ENCODE measurements at regions not wholly inside any gene's neighbourhood (a gene's known extent, or its start where the extent isn't known, plus 50 kb on each side); places are given as distances from the start of the nearest gene placed in this dataset.

DNA sequence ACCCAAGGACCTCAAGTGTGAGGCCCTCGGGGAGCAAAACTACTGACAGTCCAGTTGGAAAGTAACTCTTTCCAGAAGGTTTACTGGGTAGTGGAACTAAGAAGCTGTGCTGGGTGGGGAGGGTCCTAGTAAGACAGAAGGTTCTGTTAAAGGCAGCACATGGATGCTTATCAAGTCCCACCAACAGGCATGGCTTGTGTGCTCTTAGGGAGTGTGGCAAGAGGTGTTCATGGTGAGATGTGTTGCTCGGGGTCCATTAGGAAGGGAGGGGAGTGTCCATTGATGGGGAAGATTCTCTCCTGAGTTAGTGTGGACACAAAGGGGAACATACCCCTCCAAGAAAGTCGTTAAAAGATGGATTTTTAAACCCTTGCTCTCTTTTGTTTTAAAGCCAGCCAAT is 120.6 kb downstream of the LY86 start:
- intact Hi-C loops (cut with DNase I): no loop called here
- H3K27ac ChIP-seq: no peak overlapping the region
- 74 to 77% methylated on average over 3 of the region's 3 CpGs for WGBS, 2 donors
- no peak for ATAC-seq
- H3K9me3 ChIP-seq: no peaks in the 10 kb centered on the region
- H3K4me1 ChIP-seq: peaks cover 16% of the 10 kb centered on the region
- H3K27me3 ChIP-seq: no peaks in the 10 kb centered on the region
- no peak overlapping the region for H3K4me3 ChIP-seq
- DNase-seq: no peak
- H3K36me3 ChIP-seq (replicated peaks in 1 of 2; ENCODE audit: insufficient read depth in 1 of 2, low read depth in 2 of 2): no peaks in the 10 kb centered on the region
- TF ChIP-seq, protein P1, sequence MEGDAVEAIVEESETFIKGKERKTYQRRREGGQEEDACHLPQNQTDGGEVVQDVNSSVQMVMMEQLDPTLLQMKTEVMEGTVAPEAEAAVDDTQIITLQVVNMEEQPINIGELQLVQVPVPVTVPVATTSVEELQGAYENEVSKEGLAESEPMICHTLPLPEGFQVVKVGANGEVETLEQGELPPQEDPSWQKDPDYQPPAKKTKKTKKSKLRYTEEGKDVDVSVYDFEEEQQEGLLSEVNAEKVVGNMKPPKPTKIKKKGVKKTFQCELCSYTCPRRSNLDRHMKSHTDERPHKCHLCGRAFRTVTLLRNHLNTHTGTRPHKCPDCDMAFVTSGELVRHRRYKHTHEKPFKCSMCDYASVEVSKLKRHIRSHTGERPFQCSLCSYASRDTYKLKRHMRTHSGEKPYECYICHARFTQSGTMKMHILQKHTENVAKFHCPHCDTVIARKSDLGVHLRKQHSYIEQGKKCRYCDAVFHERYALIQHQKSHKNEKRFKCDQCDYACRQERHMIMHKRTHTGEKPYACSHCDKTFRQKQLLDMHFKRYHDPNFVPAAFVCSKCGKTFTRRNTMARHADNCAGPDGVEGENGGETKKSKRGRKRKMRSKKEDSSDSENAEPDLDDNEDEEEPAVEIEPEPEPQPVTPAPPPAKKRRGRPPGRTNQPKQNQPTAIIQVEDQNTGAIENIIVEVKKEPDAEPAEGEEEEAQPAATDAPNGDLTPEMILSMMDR (IDR thresholded peaks at IDR 0.05): no peak

DNA sequence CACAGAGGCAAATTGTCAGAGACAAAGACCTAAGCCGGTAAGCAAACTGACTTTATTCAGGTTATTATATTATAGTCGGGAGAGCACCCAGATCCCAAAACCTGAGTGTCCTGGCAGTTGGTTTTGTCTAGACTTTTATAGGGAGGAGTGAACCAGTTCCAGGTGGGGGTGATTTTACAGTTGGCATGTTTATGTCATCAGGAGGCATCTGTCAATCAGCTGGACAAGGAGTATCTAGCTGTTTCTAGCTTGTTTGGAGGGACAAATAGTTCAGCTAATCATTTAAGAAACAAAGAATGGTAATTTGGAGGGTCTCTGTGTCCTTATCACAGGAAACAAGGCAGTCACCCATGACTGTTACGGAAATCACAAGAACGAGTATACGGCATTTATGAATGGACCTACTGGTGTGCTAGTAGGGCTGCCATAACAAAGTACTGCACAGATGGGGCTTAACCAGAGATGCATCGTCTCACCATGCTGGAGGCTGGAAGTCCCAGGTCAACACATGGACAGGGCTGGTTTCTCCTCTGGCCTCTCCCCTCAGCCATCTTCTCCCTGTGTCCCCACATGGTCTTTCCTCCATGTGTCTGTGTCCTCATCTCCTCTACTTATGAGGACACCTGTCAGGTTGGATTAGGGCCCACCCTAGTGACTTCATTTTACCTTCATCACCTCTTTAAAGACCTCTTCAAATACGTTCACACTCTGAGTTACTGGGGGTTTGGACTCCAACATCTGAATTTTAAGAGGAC is 122.7 kb downstream of the LY86 start:
- Histone ChIP-seq H3K4me1 (peaks cover 15% of the 10 kb centered on the region), H3K4me3 (no peak overlapping the region), H3K9me3 (no peaks in the 10 kb centered on the region), H3K27ac (no peak overlapping the region), H3K27me3 (no peaks in the 10 kb centered on the region), H3K36me3 (replicated peaks in 1 of 2; ENCODE audit: insufficient read depth in 1 of 2, low read depth in 2 of 2) (no peaks in the 10 kb centered on the region)
- 77 to 80% methylated on average over 7 of the region's 7 CpGs for WGBS, 2 donors
- intact Hi-C loops (cut with DNase I): no loop called here
- TF ChIP-seq POLR2A (IDR thresholded peaks at IDR 0.05): no peak
- TF ChIP-seq, protein P1 (IDR thresholded peaks at IDR 0.05): no peak
- no peak for ATAC-seq
- DNase-seq: peak in 1 of 4 donors; percentile 2

DNA sequence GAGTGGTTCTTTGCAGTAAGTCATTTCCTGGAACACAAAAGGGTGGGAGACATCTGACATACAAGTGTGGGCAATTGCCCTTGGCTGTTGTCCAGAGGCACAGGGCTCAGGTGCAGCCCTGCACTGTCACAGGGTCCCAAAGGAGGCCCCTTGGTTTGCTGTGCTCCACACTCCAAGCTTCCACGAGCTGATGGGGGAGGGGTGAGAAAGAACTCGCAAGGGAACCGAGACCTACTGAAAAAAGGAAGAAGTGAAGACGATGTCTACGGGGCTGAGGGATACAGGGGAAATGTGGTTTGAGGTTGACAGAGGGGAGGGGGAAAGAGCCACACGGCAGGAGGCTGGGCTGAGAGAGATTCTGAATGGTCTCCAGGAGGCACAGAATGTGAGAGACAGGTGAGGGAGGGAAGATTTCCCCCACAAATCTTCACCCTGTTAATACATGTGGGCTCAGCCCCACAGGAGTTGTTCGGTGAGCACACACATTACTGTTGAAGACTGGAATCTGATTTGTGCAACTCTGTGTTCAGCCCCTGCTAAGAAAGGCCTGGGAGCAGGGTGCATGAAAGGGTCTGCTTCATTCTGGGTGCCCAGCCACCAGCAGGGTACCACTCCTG is 123.4 kb downstream of the LY86 start:
- TF ChIP-seq, protein P1 (IDR thresholded peaks at IDR 0.05): no peak
- TF ChIP-seq POLR2A (IDR thresholded peaks at IDR 0.05): no peak
- H3K36me3 ChIP-seq (replicated peaks in 1 of 2; ENCODE audit: insufficient read depth in 1 of 2, low read depth in 2 of 2): no peaks in the 10 kb centered on the region
- WGBS, 2 donors: 56 to 68% methylated on average over 7 of the region's 7 CpGs
- no peak overlapping the region for H3K4me3 ChIP-seq
- H3K27ac ChIP-seq: peak overlapping the region; percentile 48 to 68 (median 66)
- ATAC-seq (no peak), DNase-seq (peak in 2 of 4 donors; percentile 10 to 55)
- intact Hi-C loops (cut with DNase I): no loop called here
- H3K9me3 ChIP-seq: no peaks in the 10 kb centered on the region
- no peaks in the 10 kb centered on the region for H3K27me3 ChIP-seq
- peaks cover 15% of the 10 kb centered on the region for H3K4me1 ChIP-seq

DNA sequence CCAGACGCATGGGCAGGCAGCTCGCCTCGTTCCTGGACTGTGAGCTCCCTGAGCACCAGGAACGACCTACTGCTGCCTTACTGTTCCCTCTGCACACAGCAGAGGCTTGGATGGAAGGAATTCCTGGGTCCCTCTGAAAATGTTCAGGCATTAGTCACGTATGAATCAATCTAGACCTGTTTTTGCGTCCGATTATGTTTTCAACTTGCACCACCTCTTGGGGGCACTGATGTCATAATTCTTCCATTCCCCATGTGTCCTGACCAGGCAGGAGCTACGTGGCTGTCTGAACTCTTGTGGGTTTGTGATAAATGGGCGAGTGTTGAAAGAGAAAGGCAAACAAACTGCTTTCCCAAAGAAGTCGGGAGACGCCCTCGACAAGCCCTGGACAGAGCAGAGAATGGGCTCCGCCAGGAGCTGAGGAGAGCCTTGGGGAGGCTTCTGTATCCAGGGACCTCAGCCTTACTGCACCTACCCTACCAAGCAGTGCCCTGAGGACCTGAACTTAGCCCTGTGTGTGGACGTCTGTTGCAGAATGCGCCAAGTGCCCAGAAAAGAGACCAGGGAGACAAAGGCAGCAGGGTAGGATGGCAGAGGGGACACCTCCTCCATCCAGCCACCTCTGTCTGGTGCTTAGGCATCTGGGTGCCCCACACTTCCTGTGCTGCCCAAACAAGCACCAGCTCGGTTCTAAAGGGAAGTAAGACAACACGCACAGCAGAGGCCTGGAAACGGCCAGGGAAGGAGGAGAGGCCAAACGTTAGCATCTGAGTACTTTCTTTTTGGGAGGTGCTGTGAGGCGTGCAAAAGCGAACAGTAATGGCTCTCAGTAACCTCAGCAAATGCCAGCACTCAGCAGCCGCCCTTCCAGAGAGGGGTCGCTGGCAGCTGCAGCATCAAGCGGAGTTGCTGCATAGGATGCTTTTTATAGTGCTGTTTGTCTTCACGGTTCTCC is 124.2 kb downstream of the LY86 start:
- ATAC-seq: peak; percentile 90
- Histone ChIP-seq H3K4me1 (peaks cover 15% of the 10 kb centered on the region), H3K27ac (peak overlapping the region; percentile 48 to 68 (median 66)), H3K27me3 (no peaks in the 10 kb centered on the region), H3K9me3 (no peaks in the 10 kb centered on the region), H3K4me3 (no peak overlapping the region), H3K36me3 (replicated peaks in 1 of 2; ENCODE audit: insufficient read depth in 1 of 2, low read depth in 2 of 2) (no peaks in the 10 kb centered on the region)
- DNase-seq: peak; percentile 54 to 85 (median 74)
- intact Hi-C loops (cut with DNase I): no loop called here
- peak in 1 of 3 donors; percentile 27 for TF ChIP-seq POLR2A (IDR thresholded peaks at IDR 0.05)
- TF ChIP-seq, protein P1 (IDR thresholded peaks at IDR 0.05): peak in 5 of 7 experiments; percentile 9 to 50 (median 38)
- WGBS, 2 donors: 23 to 40% methylated on average over 22 to 25 of the region's 25 CpGs

All from body of pancreas (tissue), 4 donors.